ENCODE measurements at regions not wholly inside any gene's neighbourhood (a gene's known extent, or its start where the extent isn't known, plus 50 kb on each side); places are given as distances from the start of the nearest gene placed in this dataset.

- no peak for TF ChIP-seq CTCF (IDR thresholded peaks at IDR 0.05)
- no peak for TF ChIP-seq POLR2A (IDR thresholded peaks at IDR 0.05)
Observed at GRCh38 chr12:3992945-3993344, 119.7 kb upstream of the PARP11 start.

Measured in testis (tissue), 2 donors.